Omental fat pad (tissue), 3 donors: ENCODE measurements at regions not wholly inside any gene's neighbourhood (a gene's known extent, or its start where the extent isn't known, plus 50 kb on each side); places are given as distances from the start of the nearest gene placed in this dataset.

ENCODE experiments used
- ATAC-seq: fragments of 150-250 bp; one replicate; pipeline ENCODE4 v1.9.1; 2016; ENCODE audit warnings: mild to moderate bottlenecking, moderate library complexity; ENCODE audit not compliant: low FRiP score
- DNase-seq: peaks from one replicate; pipeline ENCODE4 v3.0.0-alpha.2; 2019; ENCODE audit warnings: low spot score
- TF ChIP-seq, protein P1 (sequence below), 3 donors: fragments of 450-650 bp; IDR thresholded peaks; one replicate each; pipeline ENCODE4 v1.5.1; 2016 to 2017; ENCODE audit warnings: antibody characterized with exemption in 3 of 3, mild to moderate bottlenecking in 3 of 3, moderate library complexity in 2 of 3

DNA sequence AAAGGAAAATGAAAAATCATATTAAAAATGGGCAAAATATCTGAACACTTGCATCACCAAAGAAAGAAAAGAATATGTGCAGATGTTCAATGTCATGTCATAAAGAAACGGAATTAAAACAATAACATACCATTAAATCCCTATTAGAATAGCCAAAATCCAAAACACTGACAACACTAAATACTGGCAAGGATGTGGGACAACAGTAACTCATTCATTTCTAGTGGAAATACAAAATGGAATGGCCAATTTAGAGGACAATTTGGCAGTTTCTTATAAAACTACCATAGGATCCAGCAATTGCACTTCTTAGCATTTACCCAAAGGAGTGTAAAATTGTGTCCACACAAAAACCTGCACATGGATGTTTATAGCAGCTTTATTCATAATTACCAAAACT, 542.5 kb upstream of the UBE2E2 start:
- TF ChIP-seq, protein P1, sequence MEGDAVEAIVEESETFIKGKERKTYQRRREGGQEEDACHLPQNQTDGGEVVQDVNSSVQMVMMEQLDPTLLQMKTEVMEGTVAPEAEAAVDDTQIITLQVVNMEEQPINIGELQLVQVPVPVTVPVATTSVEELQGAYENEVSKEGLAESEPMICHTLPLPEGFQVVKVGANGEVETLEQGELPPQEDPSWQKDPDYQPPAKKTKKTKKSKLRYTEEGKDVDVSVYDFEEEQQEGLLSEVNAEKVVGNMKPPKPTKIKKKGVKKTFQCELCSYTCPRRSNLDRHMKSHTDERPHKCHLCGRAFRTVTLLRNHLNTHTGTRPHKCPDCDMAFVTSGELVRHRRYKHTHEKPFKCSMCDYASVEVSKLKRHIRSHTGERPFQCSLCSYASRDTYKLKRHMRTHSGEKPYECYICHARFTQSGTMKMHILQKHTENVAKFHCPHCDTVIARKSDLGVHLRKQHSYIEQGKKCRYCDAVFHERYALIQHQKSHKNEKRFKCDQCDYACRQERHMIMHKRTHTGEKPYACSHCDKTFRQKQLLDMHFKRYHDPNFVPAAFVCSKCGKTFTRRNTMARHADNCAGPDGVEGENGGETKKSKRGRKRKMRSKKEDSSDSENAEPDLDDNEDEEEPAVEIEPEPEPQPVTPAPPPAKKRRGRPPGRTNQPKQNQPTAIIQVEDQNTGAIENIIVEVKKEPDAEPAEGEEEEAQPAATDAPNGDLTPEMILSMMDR (IDR thresholded peaks at IDR 0.05), result no peak
- DNase-seq, result no peak
- no peak for ATAC-seq

DNA sequence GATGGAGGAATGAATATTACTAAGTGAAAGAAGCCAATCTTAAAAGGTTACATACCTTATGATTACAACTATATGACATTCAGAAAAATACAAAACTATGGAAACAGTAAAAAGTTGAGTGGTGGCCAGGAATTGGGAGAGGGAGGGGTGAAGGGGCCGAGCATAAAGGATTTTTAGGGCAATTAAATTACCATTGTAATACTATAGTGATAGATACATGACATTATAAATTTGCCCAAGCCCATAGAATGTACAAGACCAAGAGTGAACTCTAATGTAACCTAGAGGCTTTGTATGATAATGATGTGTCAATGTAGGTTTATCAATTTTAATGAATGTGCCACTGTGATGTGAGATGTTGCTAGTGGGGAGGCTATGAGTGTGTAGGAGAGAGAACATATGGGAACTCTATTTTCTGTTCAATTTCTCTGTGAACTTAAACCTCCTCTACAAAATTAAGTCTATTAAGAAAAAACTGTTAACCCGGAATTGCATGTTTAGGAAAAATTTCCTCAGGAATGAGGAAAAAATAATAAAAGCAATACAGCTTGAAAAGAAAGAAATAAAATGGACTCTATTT, 541.9 kb upstream of the UBE2E2 start:
- no peak for DNase-seq
- no peak for ATAC-seq
- TF ChIP-seq, protein P1 (IDR thresholded peaks at IDR 0.05), result no peak

DNA sequence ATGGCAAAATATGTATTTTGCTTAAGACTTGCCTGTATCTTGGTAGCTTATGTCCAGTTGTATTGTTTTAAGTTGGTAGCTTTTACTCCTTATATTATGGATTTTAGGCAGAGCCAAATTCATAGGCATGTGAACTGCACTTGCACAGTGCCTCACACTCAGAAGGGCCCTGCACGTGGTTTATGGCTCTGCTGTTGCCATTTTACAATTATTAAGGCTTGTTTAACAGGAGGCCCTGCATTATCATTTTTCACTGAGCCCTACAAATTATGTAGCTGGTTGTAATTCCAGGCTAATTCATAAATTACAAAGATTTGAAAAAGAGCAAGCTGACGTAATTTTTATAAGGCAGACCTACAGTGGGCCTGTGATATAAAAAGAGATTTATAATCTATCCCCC, 537.6 kb upstream of the UBE2E2 start:
- ATAC-seq (no peak), DNase-seq (no peak)
- TF ChIP-seq, protein P1 (IDR thresholded peaks at IDR 0.05), result no peak

DNA sequence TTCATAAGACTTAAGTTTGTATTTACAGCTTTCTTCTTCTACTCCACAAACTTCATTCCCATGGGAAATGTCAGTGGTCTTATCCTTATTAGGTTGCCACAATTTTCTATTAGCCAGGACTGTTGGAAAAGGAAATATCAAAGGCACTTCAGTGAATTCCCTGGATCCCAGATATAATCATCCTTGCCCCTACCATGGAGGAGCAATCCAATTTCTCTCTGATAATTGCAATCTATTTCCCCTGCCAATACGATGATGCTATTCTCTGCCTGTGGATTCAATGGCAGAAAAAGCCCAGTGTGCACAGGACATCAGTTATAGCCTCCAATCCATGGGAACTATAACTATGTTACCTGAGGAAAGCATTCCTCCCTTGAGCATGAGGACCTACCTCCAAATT, 536.4 kb upstream of the UBE2E2 start:
- TF ChIP-seq, protein P1 (IDR thresholded peaks at IDR 0.05), result no peak
- ATAC-seq (no peak), DNase-seq (no peak)

DNA sequence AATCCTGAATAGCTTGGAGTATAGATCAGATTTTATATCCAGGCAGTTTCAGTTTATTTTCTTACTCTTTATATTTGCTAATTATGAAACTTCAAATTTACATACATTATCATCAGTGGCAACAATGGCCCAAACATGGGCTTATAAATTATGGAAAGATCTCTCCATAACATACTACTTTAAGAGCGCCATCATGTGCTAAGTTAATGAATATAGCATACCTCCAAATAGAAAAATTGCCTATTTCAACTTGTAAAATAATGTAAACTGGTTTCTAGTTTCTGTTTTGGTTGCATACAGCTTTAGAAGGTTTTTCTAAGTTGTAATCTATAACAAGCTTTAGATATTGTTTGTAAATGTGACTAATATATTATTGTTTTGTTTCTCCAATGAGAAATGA, 531.3 kb upstream of the UBE2E2 start:
- DNase-seq (no peak), ATAC-seq (no peak)
- TF ChIP-seq, protein P1 (IDR thresholded peaks at IDR 0.05), result no peak

DNA sequence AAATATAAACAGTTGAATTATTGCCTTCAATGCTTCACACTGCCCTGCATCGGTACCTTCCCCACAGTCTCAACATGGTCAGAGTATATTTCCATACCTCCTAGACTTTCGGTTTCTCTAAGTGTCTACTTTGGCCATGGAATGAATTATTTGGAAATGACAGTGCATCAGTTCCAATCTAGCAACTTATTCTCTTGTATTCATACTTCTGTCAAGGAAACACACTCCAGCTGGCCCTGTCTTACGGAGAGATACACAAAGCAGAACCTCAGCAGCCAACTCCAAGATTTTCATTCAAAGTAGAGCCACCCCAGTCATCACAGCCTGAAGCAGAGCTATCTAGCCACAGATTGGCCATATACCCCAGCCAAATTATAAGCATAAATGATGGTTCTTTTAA, 518.4 kb upstream of the UBE2E2 start:
- TF ChIP-seq, protein P1 (IDR thresholded peaks at IDR 0.05), result no peak
- ATAC-seq (no peak), DNase-seq (no peak)

DNA sequence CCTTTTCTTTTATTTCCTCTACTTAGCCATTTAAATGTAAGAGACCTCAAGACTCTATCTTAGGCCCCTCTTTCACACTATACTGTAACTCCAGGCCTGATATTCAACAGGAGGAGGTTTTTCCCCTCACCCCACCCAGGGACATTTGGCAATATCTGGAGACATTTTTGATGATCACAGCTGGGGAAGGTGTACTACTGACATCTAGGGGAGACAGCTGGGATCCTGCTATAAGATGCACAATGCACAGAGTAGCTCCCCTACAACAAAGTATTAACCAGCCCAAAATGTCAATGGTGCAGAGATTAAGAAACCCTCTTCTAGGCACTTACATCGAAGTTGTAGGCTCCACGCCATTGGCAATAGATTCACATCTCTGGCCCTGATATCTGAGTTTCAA, 517.5 kb upstream of the UBE2E2 start:
- TF ChIP-seq, protein P1 (IDR thresholded peaks at IDR 0.05), result no peak
- DNase-seq (no peak), ATAC-seq (no peak)
